ENCODE measurements at regions not wholly inside any gene's neighbourhood (a gene's known extent, or its start where the extent isn't known, plus 50 kb on each side); places are given as distances from the start of the nearest gene placed in this dataset.

DNA sequence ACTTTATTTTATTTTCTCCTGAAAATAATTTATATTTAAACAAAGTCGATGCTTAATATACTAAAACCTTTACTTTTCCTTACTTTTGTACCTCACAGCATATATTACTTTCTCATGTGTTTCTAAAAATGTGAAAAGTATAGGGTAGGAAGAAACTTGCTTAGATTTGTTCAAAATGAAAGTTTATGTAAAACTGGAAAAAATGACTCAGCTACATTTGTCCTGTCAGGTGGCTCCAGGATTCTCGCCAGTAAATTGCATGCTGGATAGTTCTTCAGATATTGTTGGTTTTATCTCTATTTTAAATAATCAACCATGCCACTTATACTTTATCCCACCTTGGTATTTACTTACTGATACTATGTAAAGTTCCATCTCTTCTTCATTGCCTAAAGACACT lies 159.2 kb upstream of the NDST4 start:
- TF ChIP-seq, protein P1, sequence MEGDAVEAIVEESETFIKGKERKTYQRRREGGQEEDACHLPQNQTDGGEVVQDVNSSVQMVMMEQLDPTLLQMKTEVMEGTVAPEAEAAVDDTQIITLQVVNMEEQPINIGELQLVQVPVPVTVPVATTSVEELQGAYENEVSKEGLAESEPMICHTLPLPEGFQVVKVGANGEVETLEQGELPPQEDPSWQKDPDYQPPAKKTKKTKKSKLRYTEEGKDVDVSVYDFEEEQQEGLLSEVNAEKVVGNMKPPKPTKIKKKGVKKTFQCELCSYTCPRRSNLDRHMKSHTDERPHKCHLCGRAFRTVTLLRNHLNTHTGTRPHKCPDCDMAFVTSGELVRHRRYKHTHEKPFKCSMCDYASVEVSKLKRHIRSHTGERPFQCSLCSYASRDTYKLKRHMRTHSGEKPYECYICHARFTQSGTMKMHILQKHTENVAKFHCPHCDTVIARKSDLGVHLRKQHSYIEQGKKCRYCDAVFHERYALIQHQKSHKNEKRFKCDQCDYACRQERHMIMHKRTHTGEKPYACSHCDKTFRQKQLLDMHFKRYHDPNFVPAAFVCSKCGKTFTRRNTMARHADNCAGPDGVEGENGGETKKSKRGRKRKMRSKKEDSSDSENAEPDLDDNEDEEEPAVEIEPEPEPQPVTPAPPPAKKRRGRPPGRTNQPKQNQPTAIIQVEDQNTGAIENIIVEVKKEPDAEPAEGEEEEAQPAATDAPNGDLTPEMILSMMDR (conservative IDR thresholded peaks at IDR 0.05 in 1 of 2, IDR thresholded peaks at IDR 0.05 in 1 of 2; ENCODE audit: low read depth in 1 of 2, low read length in 2 of 2): no peak
- no peak for TF ChIP-seq EZH2 (IDR thresholded peaks at IDR 0.05; ENCODE audit: low read length, missing control alignments)
